Ovary (tissue), 3 donors: ENCODE measurements at regions not wholly inside any gene's neighbourhood (a gene's known extent, or its start where the extent isn't known, plus 50 kb on each side); places are given as distances from the start of the nearest gene placed in this dataset.

ENCODE experiments used
- CTCF ChIP-seq, 3 donors: fragments of 450-650 bp in 2 of 3; fragments of 200-600 bp in 1 of 3; IDR thresholded peaks; one replicate each; pipeline versions ENCODE4 v1.5.1 to v1.8.0; 2016 to 2022; ENCODE audit warnings: antibody characterized with exemption in 3 of 3, mild to moderate bottlenecking in 1 of 3
- POLR2A ChIP-seq: fragments of 450-650 bp; IDR thresholded peaks from one replicate; pipeline ENCODE4 v1.6.1; 2017; ENCODE audit warnings: antibody characterized with exemption, mild to moderate bottlenecking, moderate library complexity
- donor health status: DM: no; HTN: no; CAD: no.

GRCh38 chr1:71167505-71167904 is 86.7 kb upstream of the ZRANB2 start:
- TF ChIP-seq POLR2A (no peak), CTCF (IDR thresholded peaks at IDR 0.05) (no peak)
